Activated CD8-positive, alpha-beta T cell treated with anti-CD3 and anti-CD28 coated beads, Interleukin-2, amount 10 ng/mL, durations not matched to agents 7 days and 5 days (primary cell): ENCODE measurements at regions not wholly inside any gene's neighbourhood (a gene's known extent, or its start where the extent isn't known, plus 50 kb on each side); places are given as distances from the start of the nearest gene placed in this dataset.
"Not testable (repeated sequence)": the region's sequence is repeated elsewhere in the genome, so short reads cannot be mapped to it uniquely, and the experiment has no call there.

Experiments
- ATAC-seq: fragments of 150-1000 bp; cut with Tn5 transposase; one replicate; pipeline ENCODE4 v1.10.0; 2021; ENCODE audit warnings: moderate library complexity
- CTCF ChIA-PET: fragments of 350-600 bp; sonication (Branson Sonifier 250); formaldehyde crosslinking; loops from one replicate; lab custom pipeline; 2021; ENCODE audit warnings: antibody characterized with exemption; lab: Charles Lee
- POLR2A ChIA-PET: fragments of 350-600 bp; sonication (Branson Sonifier 250); formaldehyde crosslinking; loops from one replicate; lab custom pipeline; 2021; ENCODE audit warnings: antibody characterized with exemption; lab: Charles Lee
- DNase-seq: peaks from one replicate; pipeline ENCODE4 v3.0.0-alpha.2; 2020
- H3K27ac Mint-ChIP-seq: one replicate; pipeline ENCODE4 v1.8.0; 2021; ENCODE audit warnings: mild to moderate bottlenecking, mixed read lengths
- H3K27me3 Mint-ChIP-seq: one replicate; pipeline ENCODE4 v1.8.0; 2021; ENCODE audit warnings: low read depth, mixed read lengths
- H3K36me3 Mint-ChIP-seq: one replicate; pipeline ENCODE4 v1.8.0; 2021; ENCODE audit warnings: low read depth, mixed read lengths
- H3K4me1 Mint-ChIP-seq: one replicate; pipeline ENCODE4 v1.8.0; 2021; ENCODE audit warnings: low read depth, mixed read lengths
- H3K4me3 Mint-ChIP-seq: one replicate; pipeline ENCODE4 v1.8.0; 2021; ENCODE audit warnings: mild to moderate bottlenecking, mixed read lengths
- H3K9me3 Mint-ChIP-seq: one replicate; pipeline ENCODE4 v1.8.0; 2022; ENCODE audit warnings: mixed read lengths; ENCODE audit not compliant: insufficient read depth

DNA sequence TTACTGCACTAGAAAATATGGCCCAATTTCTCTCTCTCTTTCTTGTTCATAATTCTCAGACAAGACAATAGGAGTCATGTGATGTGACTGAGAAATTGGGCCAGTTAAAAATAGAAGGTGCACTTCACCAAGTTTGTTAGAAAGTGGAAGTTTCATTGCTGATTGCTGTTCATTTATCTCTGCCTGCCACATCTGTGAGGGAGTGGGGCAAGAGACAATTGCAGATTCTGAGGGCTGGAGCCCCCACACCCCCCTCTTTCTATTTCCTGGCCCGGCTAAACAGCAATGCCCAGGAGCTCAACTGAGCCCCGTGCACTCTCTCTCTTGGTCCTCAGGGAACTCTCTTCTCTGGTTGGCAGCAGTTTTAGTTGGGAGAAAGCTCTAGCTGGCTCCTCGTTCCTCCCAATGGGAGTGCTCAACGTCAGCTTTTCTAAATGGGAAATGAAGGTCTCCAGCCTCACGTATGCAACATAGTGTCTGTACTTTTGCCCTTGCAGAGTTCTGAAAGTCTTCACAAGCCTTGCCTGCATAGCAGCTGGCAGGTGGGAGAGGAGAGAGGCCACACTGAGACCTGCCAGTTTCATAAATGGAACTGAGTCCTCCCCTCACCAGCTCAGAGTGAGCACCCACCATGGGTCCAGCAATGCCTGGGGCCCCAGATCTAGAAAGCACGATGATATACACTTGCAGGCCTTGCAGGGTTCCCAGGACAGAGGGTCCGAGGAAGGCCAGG, 115.7 kb downstream of the MYCN start:
- DNase-seq (no peak), ATAC-seq (no peak)
- H3K4me3 Mint-ChIP-seq: no peak overlapping the region
- H3K36me3 Mint-ChIP-seq: no peaks in the 10 kb centered on the region
- ChIA-PET CTCF (no interaction called here), POLR2A (no interaction called here)
- H3K9me3 Mint-ChIP-seq: no peaks in the 10 kb centered on the region
- H3K4me1 Mint-ChIP-seq: no peaks in the 10 kb centered on the region
- H3K27me3 Mint-ChIP-seq: no peaks in the 10 kb centered on the region
- H3K27ac Mint-ChIP-seq: no peak overlapping the region

DNA sequence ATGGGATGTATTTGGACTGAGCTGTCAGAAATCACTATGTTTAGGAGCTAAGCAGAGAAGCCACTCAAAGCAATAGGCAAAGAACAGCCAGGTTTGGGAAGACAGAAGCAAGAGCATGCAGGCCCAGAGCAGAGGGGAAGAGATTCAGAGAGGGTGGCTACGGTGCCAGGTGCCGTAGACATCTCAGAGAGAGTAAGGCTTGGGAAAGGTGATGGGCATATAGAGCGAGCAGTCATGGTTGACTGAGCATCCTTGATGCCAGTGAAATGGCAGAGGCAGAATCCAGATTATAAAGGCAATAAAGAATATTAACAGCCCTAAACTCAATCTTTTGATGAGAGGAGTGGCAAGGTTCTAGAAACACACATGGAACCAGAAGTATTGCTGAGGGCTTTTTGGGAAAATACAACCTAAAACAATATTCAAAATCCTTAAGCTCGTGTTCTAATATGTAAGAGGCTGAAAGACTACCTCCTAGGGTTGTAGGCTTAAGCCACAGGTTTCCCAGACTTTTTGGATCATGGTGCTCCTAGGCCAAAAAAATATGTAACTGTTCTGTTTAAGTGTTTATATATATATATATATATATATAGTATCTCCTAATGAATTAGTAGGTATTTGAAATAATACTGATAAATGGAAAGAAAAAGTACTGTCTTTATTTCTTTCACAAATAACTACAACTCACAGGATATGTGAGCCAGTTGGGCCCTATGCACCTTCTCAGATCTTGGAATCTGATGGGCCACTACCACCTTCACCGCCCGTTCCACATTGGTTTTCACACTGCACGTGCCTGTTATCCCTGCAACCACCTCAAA, 113.3 kb downstream of the MYCN start:
- Mint-ChIP-seq H3K4me3 (no peak overlapping the region), H3K27me3 (no peaks in the 10 kb centered on the region), H3K4me1 (no peaks in the 10 kb centered on the region), H3K9me3 (no peaks in the 10 kb centered on the region), H3K36me3 (no peaks in the 10 kb centered on the region), H3K27ac (no peak overlapping the region)
- ChIA-PET POLR2A (no interaction called here), CTCF (no interaction called here)
- no peak for DNase-seq
- ATAC-seq: no peak

DNA sequence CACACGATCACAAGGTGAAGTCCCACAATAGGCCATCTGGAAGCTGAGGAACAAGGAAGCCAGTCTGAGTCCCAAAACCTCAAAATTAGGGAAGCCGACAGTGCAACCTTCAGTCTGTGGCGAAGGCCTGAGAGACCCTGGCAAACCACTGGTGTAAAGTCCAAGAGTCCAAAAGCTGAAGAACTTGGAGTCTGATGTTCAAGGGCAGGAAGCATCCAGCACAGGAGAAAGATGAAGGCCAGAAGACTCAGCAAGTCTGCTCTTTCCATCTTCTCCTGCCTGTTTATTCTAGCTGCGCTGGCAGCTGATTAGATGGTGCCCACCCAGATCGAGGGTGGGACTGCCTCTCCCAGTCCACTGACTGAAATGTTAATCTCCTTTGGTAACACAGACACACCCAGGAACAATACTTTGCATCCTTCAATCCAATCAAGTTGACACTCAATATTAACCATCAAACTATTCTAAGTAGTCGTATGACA, 112.3 kb downstream of the MYCN start:
- CTCF ChIA-PET, H3K27me3 Mint-ChIP-seq, H3K4me3 Mint-ChIP-seq, H3K4me1 Mint-ChIP-seq, ATAC-seq, H3K27ac Mint-ChIP-seq, POLR2A ChIA-PET, H3K36me3 Mint-ChIP-seq, H3K9me3 Mint-ChIP-seq, DNase-seq: not testable (repeated sequence)

DNA sequence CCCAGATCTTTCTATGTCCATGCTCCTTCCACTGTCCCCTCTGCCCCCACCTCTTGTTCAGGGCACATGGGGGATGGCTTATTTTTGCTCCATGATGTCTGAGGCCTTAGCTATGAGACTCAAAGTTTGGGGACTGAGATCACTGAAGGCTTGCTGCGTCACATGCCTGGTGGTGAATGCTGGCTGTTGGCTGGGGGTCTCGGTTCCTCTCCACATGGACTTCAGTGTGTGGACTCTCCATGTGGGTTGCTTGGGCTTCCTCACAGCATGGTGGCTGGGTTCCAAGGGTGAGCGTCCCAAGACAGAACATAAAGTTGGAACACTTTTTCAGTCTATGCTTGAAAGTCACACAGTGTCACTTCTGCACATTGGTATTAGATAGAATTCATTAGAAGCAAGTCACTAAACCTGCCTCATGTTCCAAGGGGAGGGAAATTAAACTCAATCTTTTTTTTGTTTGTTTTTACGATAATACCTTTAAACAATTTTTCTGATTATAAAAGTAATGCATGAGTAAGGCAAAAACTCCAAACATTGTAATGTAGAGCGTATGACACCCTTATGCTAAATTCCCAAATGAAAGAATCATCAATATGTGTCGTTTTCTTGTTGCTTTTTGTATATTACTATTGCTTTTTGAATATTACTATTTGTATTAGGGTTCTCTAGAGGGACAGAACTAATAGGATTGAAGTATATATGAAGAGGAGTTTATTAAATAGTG, 111.7 kb downstream of the MYCN start:
- Mint-ChIP-seq H3K4me3 (no peak overlapping the region), H3K27ac (no peak overlapping the region), H3K9me3 (no peaks in the 10 kb centered on the region), H3K27me3 (no peaks in the 10 kb centered on the region), H3K4me1 (no peaks in the 10 kb centered on the region), H3K36me3 (no peaks in the 10 kb centered on the region)
- ChIA-PET POLR2A (no interaction called here), CTCF (no interaction called here)
- ATAC-seq (no peak), DNase-seq (no peak)

DNA sequence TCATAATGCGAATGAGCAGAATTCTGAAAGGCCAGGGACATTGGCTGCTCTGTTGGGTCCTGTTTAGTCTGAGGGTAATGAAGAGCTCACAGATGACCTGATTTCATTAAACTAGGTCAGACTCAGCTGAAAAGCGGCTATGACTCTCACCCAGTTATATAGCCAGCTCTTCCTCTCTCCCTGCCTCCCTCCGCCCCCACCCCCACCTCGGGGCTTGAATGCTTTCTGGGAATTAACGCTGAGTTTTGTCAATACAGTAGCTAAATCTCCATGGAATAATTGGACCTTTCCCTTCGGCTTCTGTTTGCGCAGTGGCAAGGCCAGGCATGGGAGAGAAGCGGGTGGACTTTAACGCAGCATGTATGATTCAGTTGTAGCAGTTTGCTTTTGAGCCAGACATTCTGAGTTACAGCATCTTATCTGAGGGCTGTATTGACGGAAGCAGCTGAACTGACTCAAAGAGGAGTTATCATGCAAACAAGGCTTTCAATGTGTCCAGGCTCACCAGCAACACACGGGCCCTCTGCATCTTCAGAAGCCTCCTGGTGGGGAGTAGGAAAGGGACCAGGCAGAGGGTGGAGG, 110.6 kb downstream of the MYCN start:
- Mint-ChIP-seq H3K36me3 (no peaks in the 10 kb centered on the region), H3K27ac (no peak overlapping the region), H3K9me3 (no peaks in the 10 kb centered on the region), H3K4me3 (no peak overlapping the region), H3K4me1 (no peaks in the 10 kb centered on the region), H3K27me3 (no peaks in the 10 kb centered on the region)
- DNase-seq (no peak), ATAC-seq (no peak)
- ChIA-PET CTCF (no interaction called here), POLR2A (no interaction called here)

DNA sequence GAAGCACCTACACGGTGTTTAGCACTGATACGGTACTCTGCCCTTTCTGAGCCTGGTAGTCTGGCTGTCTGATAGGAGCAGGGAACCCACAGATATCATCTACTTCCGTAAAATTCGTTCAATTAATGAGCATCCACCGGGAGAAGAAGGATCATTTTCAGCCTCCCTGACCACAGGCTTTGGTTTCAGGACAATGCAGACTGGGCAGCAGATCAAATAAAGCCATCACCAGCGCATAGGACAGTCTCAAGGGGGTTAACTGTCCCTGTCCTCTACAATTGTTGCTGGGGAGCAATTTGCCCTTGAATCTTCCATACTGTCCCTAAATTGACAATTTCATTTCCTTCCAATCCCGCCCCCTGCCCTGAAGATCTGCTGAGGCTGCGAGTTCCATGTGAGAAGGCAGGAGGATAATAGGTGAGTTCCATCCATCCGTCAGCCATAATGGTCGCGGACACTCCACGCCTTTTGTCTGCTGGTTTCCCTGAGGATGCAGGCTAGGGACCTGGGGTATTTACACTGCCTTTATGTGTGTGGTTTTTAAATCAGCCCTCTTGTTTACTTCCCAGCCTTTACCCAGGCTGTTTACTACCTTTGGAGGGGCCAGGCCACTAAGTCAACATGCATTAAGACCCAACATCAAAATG, 110.0 kb downstream of the MYCN start:
- ATAC-seq: no peak
- POLR2A ChIA-PET: no interaction called here

DNA sequence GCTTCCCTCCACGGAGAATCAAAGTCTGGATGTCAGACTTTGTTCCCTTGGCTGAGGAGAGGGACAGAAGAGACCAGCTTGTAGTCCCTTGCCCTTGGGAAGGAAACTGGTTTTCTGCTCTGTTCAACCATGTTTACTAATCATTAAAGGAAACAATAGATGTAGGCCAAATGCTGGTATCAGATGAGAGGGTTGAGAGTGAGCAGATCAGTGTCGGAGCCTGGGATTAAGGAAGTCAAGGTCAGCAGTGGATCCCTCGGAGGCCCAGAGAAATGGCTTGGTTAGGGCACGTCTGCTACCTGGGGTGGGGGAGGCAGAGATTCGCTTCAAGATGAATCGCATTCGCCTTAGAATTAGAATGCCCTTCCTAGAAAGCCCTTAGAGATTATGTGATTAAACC, 109.1 kb downstream of the MYCN start:
- POLR2A ChIA-PET: no interaction called here

More for the DNA sequence above, 110.0 kb downstream of the MYCN start:
- H3K4me1 Mint-ChIP-seq: no peaks in the 10 kb centered on the region
- H3K4me3 Mint-ChIP-seq: no peak overlapping the region
- H3K27me3 Mint-ChIP-seq: no peaks in the 10 kb centered on the region
- H3K27ac Mint-ChIP-seq: no peak overlapping the region
- no peaks in the 10 kb centered on the region for H3K36me3 Mint-ChIP-seq
- H3K9me3 Mint-ChIP-seq: no peaks in the 10 kb centered on the region
- no peak for DNase-seq
- CTCF ChIA-PET: no interaction called here

DNA sequence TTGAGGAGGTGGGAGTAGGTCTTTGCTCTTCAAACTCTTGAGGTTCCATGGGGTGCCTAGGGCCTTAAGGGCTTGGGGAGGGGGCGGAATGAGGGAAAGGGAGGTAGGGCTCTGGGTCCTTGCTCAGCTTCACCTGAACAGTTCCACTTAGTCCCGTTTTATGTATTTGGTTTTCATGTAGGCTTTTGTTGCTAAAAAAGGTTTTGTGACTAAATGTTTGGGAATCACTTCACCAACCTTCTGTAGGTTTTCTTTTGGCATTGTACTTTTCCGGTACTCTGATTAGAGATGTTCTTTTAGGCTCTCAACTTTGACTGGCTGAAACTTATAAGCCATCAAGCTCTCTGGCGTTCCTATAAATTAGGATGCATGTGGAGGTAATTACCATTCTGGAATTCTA, 108.1 kb downstream of the MYCN start:
- CTCF ChIA-PET: no interaction called here
- Mint-ChIP-seq H3K27ac (no peak overlapping the region), H3K4me3 (no peak overlapping the region), H3K4me1 (no peaks in the 10 kb centered on the region), H3K27me3 (no peaks in the 10 kb centered on the region), H3K36me3 (no peaks in the 10 kb centered on the region), H3K9me3 (no peaks in the 10 kb centered on the region)
- ATAC-seq (no peak), DNase-seq (no peak)
- POLR2A ChIA-PET: no interaction called here

More for the DNA sequence above, 109.1 kb downstream of the MYCN start:
- DNase-seq: no peak
- no peaks in the 10 kb centered on the region for H3K4me1 Mint-ChIP-seq
- H3K27me3 Mint-ChIP-seq: no peaks in the 10 kb centered on the region
- no peak overlapping the region for H3K4me3 Mint-ChIP-seq
- CTCF ChIA-PET: no interaction called here
- no peak for ATAC-seq
- H3K36me3 Mint-ChIP-seq: no peaks in the 10 kb centered on the region
- H3K9me3 Mint-ChIP-seq: no peaks in the 10 kb centered on the region
- no peak overlapping the region for H3K27ac Mint-ChIP-seq

DNA sequence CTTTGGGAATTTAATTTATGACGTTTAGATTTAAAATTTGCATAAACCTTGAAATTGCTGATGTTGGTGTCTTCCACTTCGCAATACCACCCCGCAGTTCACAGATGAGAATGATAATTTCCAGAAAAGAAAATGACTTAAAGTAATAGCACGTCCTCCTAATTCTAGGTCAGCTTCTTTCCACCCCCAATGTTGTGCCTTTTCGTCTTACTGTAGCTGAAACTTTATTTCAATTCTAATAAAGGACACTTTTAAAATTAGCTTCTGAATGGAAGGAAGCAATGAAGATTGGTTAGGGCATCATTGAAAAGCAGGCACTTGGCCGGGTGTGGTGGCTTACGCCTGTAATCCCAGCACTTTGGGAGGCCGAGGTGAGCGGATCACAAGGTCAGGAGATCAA, 107.4 kb downstream of the MYCN start:
- no peaks in the 10 kb centered on the region for H3K27me3 Mint-ChIP-seq
- H3K27ac Mint-ChIP-seq: no peak overlapping the region
- ATAC-seq (no peak), DNase-seq (no peak)
- H3K4me1 Mint-ChIP-seq: no peaks in the 10 kb centered on the region
- ChIA-PET POLR2A (no interaction called here), CTCF (no interaction called here)
- H3K9me3 Mint-ChIP-seq: no peaks in the 10 kb centered on the region
- H3K4me3 Mint-ChIP-seq: no peak overlapping the region
- H3K36me3 Mint-ChIP-seq: no peaks in the 10 kb centered on the region

DNA sequence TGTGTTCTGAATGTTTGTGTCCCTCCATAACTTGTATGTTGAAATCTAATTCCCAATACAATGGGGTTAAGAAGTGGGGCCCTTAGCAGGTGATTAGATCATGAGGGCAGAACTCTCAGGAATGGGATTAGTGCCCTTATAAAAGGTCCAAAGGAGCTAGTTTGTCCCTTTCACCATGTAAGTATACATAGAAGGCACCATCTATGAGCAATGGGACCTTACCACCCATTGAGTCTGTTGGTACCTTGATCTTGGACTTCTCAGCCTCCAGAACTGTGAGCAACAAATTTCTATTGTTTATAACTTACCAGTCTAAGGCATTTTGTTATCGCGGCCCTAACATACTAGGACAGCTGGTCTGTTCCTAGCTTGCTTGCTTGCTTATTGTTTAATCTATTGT, 106.3 kb downstream of the MYCN start:
- H3K4me1 Mint-ChIP-seq: no peaks in the 10 kb centered on the region
- ChIA-PET CTCF (no interaction called here), POLR2A (no interaction called here)
- ATAC-seq (no peak), DNase-seq (no peak)
- H3K9me3 Mint-ChIP-seq: no peaks in the 10 kb centered on the region
- no peaks in the 10 kb centered on the region for H3K36me3 Mint-ChIP-seq
- H3K27ac Mint-ChIP-seq: no peak overlapping the region
- H3K4me3 Mint-ChIP-seq: no peak overlapping the region
- no peaks in the 10 kb centered on the region for H3K27me3 Mint-ChIP-seq

DNA sequence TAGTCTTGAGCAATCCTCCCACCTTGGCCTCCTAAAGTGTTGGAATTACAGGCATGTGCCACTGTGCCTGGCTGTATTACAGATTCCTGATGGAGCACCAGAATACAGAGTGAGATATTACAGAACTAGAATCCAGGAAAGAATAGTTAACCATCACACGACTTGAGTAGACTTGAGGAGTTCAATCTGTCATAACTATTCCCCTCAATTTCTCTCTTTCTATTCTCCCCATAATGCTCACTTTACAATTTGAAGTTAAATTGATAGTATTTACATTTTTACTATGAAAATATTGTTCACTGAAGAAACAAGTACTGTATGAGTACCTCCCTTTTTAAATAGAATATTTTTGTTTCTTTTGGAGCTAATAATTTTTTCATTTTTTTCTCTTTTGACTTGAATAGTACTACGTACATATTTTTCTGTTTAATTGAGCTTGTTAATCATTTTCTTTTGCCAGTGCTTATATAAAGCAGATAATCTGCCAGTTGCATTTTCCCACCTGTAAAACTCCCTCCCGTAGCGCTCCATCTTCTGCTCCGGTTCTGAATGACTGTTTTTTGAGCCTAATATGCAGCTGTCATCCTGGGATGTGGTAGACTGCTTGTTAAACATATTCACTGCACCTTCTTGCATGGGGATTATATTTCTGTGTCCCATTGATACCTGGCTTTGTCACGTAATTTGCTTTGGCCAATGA, 105.5 kb downstream of the MYCN start:
- ChIA-PET POLR2A (no interaction called here), CTCF (no interaction called here)
- H3K4me1 Mint-ChIP-seq: no peaks in the 10 kb centered on the region
- no peaks in the 10 kb centered on the region for H3K27me3 Mint-ChIP-seq
- no peak for ATAC-seq
- no peak overlapping the region for H3K4me3 Mint-ChIP-seq
- DNase-seq: no peak
- H3K9me3 Mint-ChIP-seq: no peaks in the 10 kb centered on the region
- no peaks in the 10 kb centered on the region for H3K36me3 Mint-ChIP-seq
- no peak overlapping the region for H3K27ac Mint-ChIP-seq
